K562 (cell line): ENCODE measurements at regions not wholly inside any gene's neighbourhood (a gene's known extent, or its start where the extent isn't known, plus 50 kb on each side); places are given as distances from the start of the nearest gene placed in this dataset. TPM values are rescaled to one million over a fixed set of nuclear protein-coding genes. Genes with fewer than 3 reads are reported as not detected.

ENCODE experiments used
- ATAC-seq: fragments of 200-7000 bp; cut with Tn5 transposase; 3 replicates; pipeline ENCODE4 v1.9.1; 2020; ENCODE audit warnings: moderate library complexity
- BruUV-seq: library from RNA; stranded (reverse); fragments of 400-500 nt; replicated peaks from 2 replicates; lab custom pipeline; 2021; lab: Mats Ljungman, UMichigan
- CTCF ChIA-PET: fragments of 300-600 bp; formaldehyde crosslinking; extraction: SDS; loops from one replicate; lab custom pipeline; 2021; ENCODE audit warnings: low intra/inter-chr PET ratio; lab: Yijun Ruan, JAX
- POLR2A ChIA-PET: fragments of 300-600, 350-650 bp; sonication (Branson Sonifier 250); formaldehyde crosslinking; extraction: SDS; loops from one replicate; lab custom pipeline; 2021; ENCODE audit warnings: antibody characterized with exemption, inconsistent platforms; lab: Yijun Ruan, JAX
- DNase-seq, 4 experiments: peaks; one replicate each; pipeline versions ENCODE4 v3.0.0 to v3.0.0-alpha.2; 2011 to 2018; ENCODE audit warnings: low spot score in 3 of 4, mixed read lengths in 3 of 4; ENCODE audit errors: extremely low read depth in 1 of 4
- FAIRE-seq: peaks from 2 replicates; lab custom pipeline; 2011; peaks lifted over from hg19 to GRCh38; lab: Jason Lieb, UNC
- H2AFZ ChIP-seq: 2 replicates; pipeline ENCODE4 v1.6.0; 2011; ENCODE audit warnings: low read depth, low read length, control low read depth, inconsistent platforms
- H3K27ac ChIP-seq: fragments of 200-600 bp; 3 replicates; pipeline ENCODE4 v1.8.0; 2011; ENCODE audit warnings: low read depth, mild to moderate bottlenecking, control low read depth, inconsistent platforms, low read length, moderate library complexity, mixed read lengths; ENCODE audit errors: extremely low read depth
- H3K27me3 ChIP-seq, 2 experiments: fragments of 300-600 bp in 1 of 2; 2 replicates in 1 of 2; 3 replicates in 1 of 2; pipeline versions ENCODE4 v1.6.0 to v1.8.0; 2011; ENCODE audit warnings: inconsistent platforms in 2 of 2, low read length in 2 of 2, mild to moderate bottlenecking in 1 of 2, mixed read lengths in 1 of 2, moderate library complexity in 1 of 2; ENCODE audit not compliant: control insufficient read depth in 2 of 2, insufficient read depth in 2 of 2
- H3K36me3 ChIP-seq: fragments of 300-600 bp; 3 replicates; pipeline ENCODE4 v1.8.0; 2011; ENCODE audit warnings: mild to moderate bottlenecking, low read length, inconsistent platforms; ENCODE audit not compliant: control insufficient read depth, insufficient read depth
- H3K4me1 ChIP-seq, 2 experiments: fragments of 200-600 bp in 1 of 2; replicated peaks in 1 of 2; 2 replicates in 1 of 2; 3 replicates in 1 of 2; pipeline versions ENCODE4 v1.5.1 to v1.8.0; 2011; ENCODE audit warnings: inconsistent platforms in 2 of 2, low read length in 2 of 2, mild to moderate bottlenecking in 1 of 2, mixed read lengths in 1 of 2, moderate library complexity in 1 of 2; ENCODE audit not compliant: control insufficient read depth in 2 of 2, insufficient read depth in 2 of 2
- H3K4me2 ChIP-seq: 2 replicates; pipeline ENCODE4 v1.6.1; 2011; ENCODE audit warnings: low read length, control low read depth, inconsistent platforms, mixed read lengths; ENCODE audit not compliant: insufficient read depth
- H3K4me3 ChIP-seq: fragments of 200-600 bp; sonication (generic), shearing (Covaris generic); 2 replicates; pipeline ENCODE4 v1.5.1; 2016; ENCODE audit warnings: control low read depth, inconsistent platforms
- H3K79me2 ChIP-seq: fragments of 200-600 bp; 3 replicates; pipeline ENCODE4 v1.8.0; 2011; ENCODE audit warnings: low read length, inconsistent platforms; ENCODE audit not compliant: control insufficient read depth, insufficient read depth
- H3K9ac ChIP-seq, 2 experiments: 2 replicates each; pipeline versions ENCODE4 v1.6.0 to v1.6.1; 2011; ENCODE audit warnings: low read depth in 2 of 2, low read length in 2 of 2, control low read depth in 1 of 2, inconsistent platforms in 1 of 2, mild to moderate bottlenecking in 1 of 2, mixed read lengths in 1 of 2; ENCODE audit not compliant: insufficient read depth in 1 of 2
- H3K9me1 ChIP-seq: one replicate; pipeline ENCODE4 v1.6.0; 2011; ENCODE audit warnings: inconsistent platforms, mild to moderate bottlenecking, low read length, moderate library complexity; ENCODE audit not compliant: control insufficient read depth, insufficient read depth
- H3K9me3 ChIP-seq: replicated peaks from 2 replicates; pipeline ENCODE4 v1.5.1; 2011; ENCODE audit warnings: low read depth, low read length, inconsistent platforms; ENCODE audit not compliant: control insufficient read depth, insufficient read depth
- H4K20me1 ChIP-seq: replicated peaks from 2 replicates; pipeline ENCODE4 v1.6.1; 2011; ENCODE audit warnings: low read length, inconsistent platforms, mixed read lengths; ENCODE audit not compliant: control insufficient read depth, insufficient read depth
- FOXA3 ChIP-seq, 2 experiments: fragments of 450-650 bp in 1 of 2; sonication (generic) in 1 of 2; formaldehyde crosslinking; IDR thresholded peaks in 1 of 2; conservative IDR thresholded peaks in 1 of 2; 2 replicates each; pipeline versions ENCODE4 v1.4.0 to v1.8.0; 2020 to 2022; ENCODE audit warnings: mild to moderate bottlenecking in 2 of 2, missing genetic modification reagents in 1 of 2
- RBM14 ChIP-seq: fragments of 200-400 bp; formaldehyde crosslinking; IDR thresholded peaks from 2 replicates; pipeline ENCODE4 v1.6.1; 2018; ENCODE audit warnings: low read depth, mild to moderate bottlenecking, low read length, moderate library complexity, borderline replicate concordance; ENCODE audit not compliant: insufficient read depth
- ZNF217 ChIP-seq: sonication (generic); formaldehyde crosslinking; IDR thresholded peaks from 2 replicates; pipeline ENCODE4 v1.8.0; 2022; ENCODE audit warnings: mild to moderate bottlenecking, missing genetic modification reagents
- ZSCAN29 ChIP-seq: fragments of 450-650 bp; IDR thresholded peaks from 2 replicates; pipeline ENCODE4 v1.6.1; 2017
- in situ Hi-C: fragments of 300-500 bp; cut with MboI; formaldehyde crosslinking; loops from 4 replicates; pipeline ENCODE4 v1.15.0; 2018; ENCODE audit warnings: inconsistent platforms, mixed read lengths
- intact Hi-C: fragments of 100-400 bp; cut with micrococcal nuclease; formaldehyde crosslinking; loops from 2 replicates; pipeline ENCODE4 v1.14.2; 2022
- small RNA-seq: library from RNA; depleted of rRNA; stranded (forward); fragments of <200 nt; gene quantifications from one replicate; pipeline ENCODE3, GENCODE V24; 2014

DNA sequence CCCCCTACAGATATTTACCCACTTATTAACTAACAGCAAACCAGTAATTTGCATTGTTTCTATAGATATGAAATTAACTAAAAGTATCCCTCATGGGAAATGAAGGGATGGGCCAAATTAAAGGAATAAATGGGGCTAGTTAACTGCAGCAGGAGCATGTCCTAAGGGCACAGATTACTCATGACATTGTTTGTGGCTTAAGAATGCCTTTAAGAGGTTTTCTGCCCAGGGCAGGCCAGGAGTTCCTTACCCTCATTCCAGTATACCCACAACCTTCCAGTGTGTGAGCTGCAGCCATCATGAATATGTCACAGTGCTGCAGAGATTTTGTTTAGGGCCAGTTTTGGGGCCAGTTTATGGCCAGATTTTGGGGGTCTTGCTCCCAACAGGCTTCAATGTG, 1101.9 kb downstream of the PRIM2 start:
- H3K4me3 ChIP-seq, result no peak overlapping the region
- POLR2A ChIA-PET, result no interaction called here
- BruUV-seq, result no TSS peak
- TF ChIP-seq RBM14, result no peak
- TF ChIP-seq FOXA3 (CRISPR knock-in tag; conservative IDR thresholded peaks at IDR 0.05 in 1 of 2, IDR thresholded peaks at IDR 0.05 in 1 of 2), result no peak
- TF ChIP-seq ZSCAN29, result no peak
- TF ChIP-seq ZNF217, result no peak
- DNase-seq (no peak), FAIRE-seq (no peak), ATAC-seq (no peak)
- in situ Hi-C loops (no loop called here), intact Hi-C loops (no loop called here)
- H4K20me1 ChIP-seq, result no peaks in the 10 kb centered on the region
- no peaks in the 10 kb centered on the region for H3K27me3 ChIP-seq
- no peaks in the 10 kb centered on the region for H3K9me1 ChIP-seq
- no peak overlapping the region for H2AFZ ChIP-seq
- H3K9ac ChIP-seq, result no peak overlapping the region
- CTCF ChIA-PET, result no interaction called here
- no peaks in the 10 kb centered on the region for H3K79me2 ChIP-seq
- H3K27ac ChIP-seq, result no peak overlapping the region
- H3K4me1 ChIP-seq, result no peaks in the 10 kb centered on the region
- no peaks in the 10 kb centered on the region for H3K9me3 ChIP-seq
- no peaks in the 10 kb centered on the region for H3K36me3 ChIP-seq
- no peak overlapping the region for H3K4me2 ChIP-seq

Small RNA genes lying in the stretch of these regions (small RNA-seq; reads per million reads assigned to genes)
- not detected for gene AL603755.1
